HG02981 (cell line): ENCODE measurements at regions not wholly inside any gene's neighbourhood (a gene's known extent, or its start where the extent isn't known, plus 50 kb on each side); places are given as distances from the start of the nearest gene placed in this dataset.
"Not testable (repeated sequence)": the region's sequence is repeated elsewhere in the genome, so short reads cannot be mapped to it uniquely, and the experiment has no call there.

Experiments used
- ATAC-seq: cut with Tn5 transposase; IDR thresholded peaks from one replicate; pipeline ENCODE4 v1.9.1; 2021; ENCODE audit warnings: mild to moderate bottlenecking, moderate library complexity; ENCODE audit not compliant: unreplicated experiment

GRCh38 chr1:234771642-234772344 is 161.8 kb upstream of the IRF2BP2 start:
- no peak for ATAC-seq

GRCh38 chr1:234770924-234771540 is 161.1 kb upstream of the IRF2BP2 start:
- ATAC-seq = no peak

- no peak for ATAC-seq
Measured at GRCh38 chr1:234769986-234770795, 160.2 kb upstream of the IRF2BP2 start.

- ATAC-seq = no peak
Measured at GRCh38 chr1:234769284-234769985, 159.5 kb upstream of the IRF2BP2 start.

- ATAC-seq = no peak
Measured at GRCh38 chr1:234768569-234769283, 158.7 kb upstream of the IRF2BP2 start.

- ATAC-seq = no peak
Measured at GRCh38 chr1:234768171-234768568, 158.2 kb upstream of the IRF2BP2 start.

- no peak for ATAC-seq
Measured at GRCh38 chr1:234765672-234766071, 155.7 kb upstream of the IRF2BP2 start.

- no peak for ATAC-seq
Measured at GRCh38 chr1:234765181-234765580, 155.2 kb upstream of the IRF2BP2 start.

- ATAC-seq = no peak
Measured at GRCh38 chr1:234763910-234764309, 153.9 kb upstream of the IRF2BP2 start.

- ATAC-seq = no peak
Measured at GRCh38 chr1:234763367-234763766, 153.4 kb upstream of the IRF2BP2 start.

- ATAC-seq = not testable (repeated sequence)
Measured at GRCh38 chr1:234762127-234762526, 152.1 kb upstream of the IRF2BP2 start.

- no peak for ATAC-seq
Measured at GRCh38 chr1:234760303-234760723, 150.3 kb upstream of the IRF2BP2 start.

- ATAC-seq = no peak
Measured at GRCh38 chr1:234759888-234760287, 149.9 kb upstream of the IRF2BP2 start.

GRCh38 chr1:234758851-234759250 is 148.9 kb upstream of the IRF2BP2 start:
- no peak for ATAC-seq

- ATAC-seq = no peak
Measured at GRCh38 chr1:234756857-234757256, 146.9 kb upstream of the IRF2BP2 start.

GRCh38 chr1:234756066-234756774 is 146.2 kb upstream of the IRF2BP2 start:
- no peak for ATAC-seq

GRCh38 chr1:234755449-234755863 is 145.5 kb upstream of the IRF2BP2 start:
- ATAC-seq = no peak

GRCh38 chr1:234753979-234754378 is 144.0 kb upstream of the IRF2BP2 start:
- no peak for ATAC-seq

GRCh38 chr1:234752927-234753326 is 142.9 kb upstream of the IRF2BP2 start:
- no peak for ATAC-seq

- no peak for ATAC-seq
Measured at GRCh38 chr1:234751678-234752077, 141.7 kb upstream of the IRF2BP2 start.
